WTC11 (cell line): ENCODE measurements at regions not wholly inside any gene's neighbourhood (a gene's known extent, or its start where the extent isn't known, plus 50 kb on each side); places are given as distances from the start of the nearest gene placed in this dataset.

ENCODE experiments used
- FOXJ3 ChIP-seq: sonication (generic); formaldehyde crosslinking; IDR thresholded peaks from 2 replicates; pipeline ENCODE4 v1.9.0; 2021; ENCODE audit warnings: missing genetic modification reagents, mild to moderate bottlenecking, borderline replicate concordance
- JUN ChIP-seq: sonication (generic); formaldehyde crosslinking; IDR thresholded peaks from 2 replicates; pipeline ENCODE4 v1.8.0; 2023; ENCODE audit warnings: mild to moderate bottlenecking, missing genetic modification reagents
- NR3C1 ChIP-seq: sonication (generic); formaldehyde crosslinking; conservative IDR thresholded peaks from 2 replicates; pipeline ENCODE4 v1.8.1; 2023; ENCODE audit warnings: low read depth, mild to moderate bottlenecking, missing genetic modification reagents
- SP1 ChIP-seq: sonication (generic); formaldehyde crosslinking; conservative IDR thresholded peaks from 2 replicates; pipeline ENCODE4 v1.8.1; 2022; ENCODE audit warnings: missing genetic modification reagents
- TEAD4 ChIP-seq: sonication (generic); formaldehyde crosslinking; IDR thresholded peaks from 2 replicates; pipeline ENCODE4 v1.8.0; 2022; ENCODE audit warnings: mild to moderate bottlenecking, missing genetic modification reagents
- ZNF121 ChIP-seq: sonication (generic); formaldehyde crosslinking; IDR thresholded peaks from 2 replicates; pipeline ENCODE4 v1.8.0; 2023; ENCODE audit warnings: missing genetic modification reagents
- ZNF232 ChIP-seq: sonication (generic); formaldehyde crosslinking; IDR thresholded peaks from 2 replicates; pipeline ENCODE4 v1.8.0; 2022; ENCODE audit warnings: mild to moderate bottlenecking, missing genetic modification reagents
- TF ChIP-seq, protein P1 (sequence below): fragments of 200-600 bp; IDR thresholded peaks from 2 replicates; pipeline ENCODE4 v1.8.0; 2022; ENCODE audit warnings: antibody characterized with exemption
- TF ChIP-seq, protein P2 (sequence below): sonication (generic); formaldehyde crosslinking; IDR thresholded peaks from 2 replicates; pipeline ENCODE4 v1.8.1; 2023; ENCODE audit warnings: mild to moderate bottlenecking, missing genetic modification reagents
- TF ChIP-seq, protein P3 (sequence below): sonication (generic); formaldehyde crosslinking; IDR thresholded peaks from 2 replicates; pipeline ENCODE4 v1.8.1; 2023; ENCODE audit warnings: mild to moderate bottlenecking, moderate library complexity, missing genetic modification reagents
- TF ChIP-seq, protein P4 (sequence below): sonication (generic); formaldehyde crosslinking; conservative IDR thresholded peaks from 2 replicates; pipeline ENCODE4 v1.8.1; 2023; ENCODE audit warnings: mild to moderate bottlenecking, low read depth, missing genetic modification reagents, moderate library complexity
- TF ChIP-seq, protein P5 (sequence below): sonication (generic); formaldehyde crosslinking; IDR thresholded peaks from 2 replicates; pipeline ENCODE4 v1.8.0; 2022; ENCODE audit warnings: mild to moderate bottlenecking, missing genetic modification reagents
- TF ChIP-seq, protein P6 (sequence below): sonication (generic); formaldehyde crosslinking; IDR thresholded peaks from 2 replicates; pipeline ENCODE4 v1.8.0; 2022; ENCODE audit warnings: mild to moderate bottlenecking, missing genetic modification reagents

DNA sequence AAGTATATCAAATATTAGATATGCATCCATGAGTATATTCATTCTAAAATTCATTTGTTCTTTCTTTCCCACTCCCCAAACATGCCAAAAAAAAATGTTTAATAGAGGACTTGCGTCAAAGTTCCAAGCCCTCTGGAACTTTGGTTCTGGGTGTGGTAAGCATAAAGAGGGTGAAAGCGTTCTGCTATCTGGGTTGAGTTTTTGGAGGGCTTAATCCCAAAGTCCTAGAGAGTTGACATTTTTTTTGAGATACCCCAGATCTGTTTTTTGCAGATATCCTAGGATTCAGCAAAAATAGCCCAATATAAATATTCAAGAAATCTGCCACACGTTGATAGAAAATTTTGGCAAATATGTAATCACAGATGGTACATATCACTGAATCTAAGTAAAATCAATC is 424.3 kb upstream of the CBLB start:
- TF ChIP-seq, protein P1, sequence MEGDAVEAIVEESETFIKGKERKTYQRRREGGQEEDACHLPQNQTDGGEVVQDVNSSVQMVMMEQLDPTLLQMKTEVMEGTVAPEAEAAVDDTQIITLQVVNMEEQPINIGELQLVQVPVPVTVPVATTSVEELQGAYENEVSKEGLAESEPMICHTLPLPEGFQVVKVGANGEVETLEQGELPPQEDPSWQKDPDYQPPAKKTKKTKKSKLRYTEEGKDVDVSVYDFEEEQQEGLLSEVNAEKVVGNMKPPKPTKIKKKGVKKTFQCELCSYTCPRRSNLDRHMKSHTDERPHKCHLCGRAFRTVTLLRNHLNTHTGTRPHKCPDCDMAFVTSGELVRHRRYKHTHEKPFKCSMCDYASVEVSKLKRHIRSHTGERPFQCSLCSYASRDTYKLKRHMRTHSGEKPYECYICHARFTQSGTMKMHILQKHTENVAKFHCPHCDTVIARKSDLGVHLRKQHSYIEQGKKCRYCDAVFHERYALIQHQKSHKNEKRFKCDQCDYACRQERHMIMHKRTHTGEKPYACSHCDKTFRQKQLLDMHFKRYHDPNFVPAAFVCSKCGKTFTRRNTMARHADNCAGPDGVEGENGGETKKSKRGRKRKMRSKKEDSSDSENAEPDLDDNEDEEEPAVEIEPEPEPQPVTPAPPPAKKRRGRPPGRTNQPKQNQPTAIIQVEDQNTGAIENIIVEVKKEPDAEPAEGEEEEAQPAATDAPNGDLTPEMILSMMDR: no peak
- TF ChIP-seq, protein P2, sequence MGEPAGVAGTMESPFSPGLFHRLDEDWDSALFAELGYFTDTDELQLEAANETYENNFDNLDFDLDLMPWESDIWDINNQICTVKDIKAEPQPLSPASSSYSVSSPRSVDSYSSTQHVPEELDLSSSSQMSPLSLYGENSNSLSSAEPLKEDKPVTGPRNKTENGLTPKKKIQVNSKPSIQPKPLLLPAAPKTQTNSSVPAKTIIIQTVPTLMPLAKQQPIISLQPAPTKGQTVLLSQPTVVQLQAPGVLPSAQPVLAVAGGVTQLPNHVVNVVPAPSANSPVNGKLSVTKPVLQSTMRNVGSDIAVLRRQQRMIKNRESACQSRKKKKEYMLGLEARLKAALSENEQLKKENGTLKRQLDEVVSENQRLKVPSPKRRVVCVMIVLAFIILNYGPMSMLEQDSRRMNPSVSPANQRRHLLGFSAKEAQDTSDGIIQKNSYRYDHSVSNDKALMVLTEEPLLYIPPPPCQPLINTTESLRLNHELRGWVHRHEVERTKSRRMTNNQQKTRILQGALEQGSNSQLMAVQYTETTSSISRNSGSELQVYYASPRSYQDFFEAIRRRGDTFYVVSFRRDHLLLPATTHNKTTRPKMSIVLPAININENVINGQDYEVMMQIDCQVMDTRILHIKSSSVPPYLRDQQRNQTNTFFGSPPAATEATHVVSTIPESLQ (CRISPR knock-in tag): no peak
- TF ChIP-seq ZNF121 (CRISPR knock-in tag) (no peak), NR3C1 (CRISPR knock-in tag) (no peak), TEAD4 (CRISPR knock-in tag) (no peak), SP1 (no peak), ZNF232 (CRISPR knock-in tag) (no peak), FOXJ3 (no peak), JUN (CRISPR knock-in tag) (no peak)
- TF ChIP-seq, protein P3, sequence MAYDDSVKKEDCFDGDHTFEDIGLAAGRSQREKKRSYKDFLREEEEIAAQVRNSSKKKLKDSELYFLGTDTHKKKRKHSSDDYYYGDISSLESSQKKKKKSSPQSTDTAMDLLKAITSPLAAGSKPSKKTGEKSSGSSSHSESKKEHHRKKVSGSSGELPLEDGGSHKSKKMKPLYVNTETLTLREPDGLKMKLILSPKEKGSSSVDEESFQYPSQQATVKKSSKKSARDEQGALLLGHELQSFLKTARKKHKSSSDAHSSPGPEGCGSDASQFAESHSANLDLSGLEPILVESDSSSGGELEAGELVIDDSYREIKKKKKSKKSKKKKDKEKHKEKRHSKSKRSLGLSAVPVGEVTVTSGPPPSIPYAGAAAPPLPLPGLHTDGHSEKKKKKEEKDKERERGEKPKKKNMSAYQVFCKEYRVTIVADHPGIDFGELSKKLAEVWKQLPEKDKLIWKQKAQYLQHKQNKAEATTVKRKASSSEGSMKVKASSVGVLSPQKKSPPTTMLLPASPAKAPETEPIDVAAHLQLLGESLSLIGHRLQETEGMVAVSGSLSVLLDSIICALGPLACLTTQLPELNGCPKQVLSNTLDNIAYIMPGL (CRISPR knock-in tag): no peak
- TF ChIP-seq, protein P4, sequence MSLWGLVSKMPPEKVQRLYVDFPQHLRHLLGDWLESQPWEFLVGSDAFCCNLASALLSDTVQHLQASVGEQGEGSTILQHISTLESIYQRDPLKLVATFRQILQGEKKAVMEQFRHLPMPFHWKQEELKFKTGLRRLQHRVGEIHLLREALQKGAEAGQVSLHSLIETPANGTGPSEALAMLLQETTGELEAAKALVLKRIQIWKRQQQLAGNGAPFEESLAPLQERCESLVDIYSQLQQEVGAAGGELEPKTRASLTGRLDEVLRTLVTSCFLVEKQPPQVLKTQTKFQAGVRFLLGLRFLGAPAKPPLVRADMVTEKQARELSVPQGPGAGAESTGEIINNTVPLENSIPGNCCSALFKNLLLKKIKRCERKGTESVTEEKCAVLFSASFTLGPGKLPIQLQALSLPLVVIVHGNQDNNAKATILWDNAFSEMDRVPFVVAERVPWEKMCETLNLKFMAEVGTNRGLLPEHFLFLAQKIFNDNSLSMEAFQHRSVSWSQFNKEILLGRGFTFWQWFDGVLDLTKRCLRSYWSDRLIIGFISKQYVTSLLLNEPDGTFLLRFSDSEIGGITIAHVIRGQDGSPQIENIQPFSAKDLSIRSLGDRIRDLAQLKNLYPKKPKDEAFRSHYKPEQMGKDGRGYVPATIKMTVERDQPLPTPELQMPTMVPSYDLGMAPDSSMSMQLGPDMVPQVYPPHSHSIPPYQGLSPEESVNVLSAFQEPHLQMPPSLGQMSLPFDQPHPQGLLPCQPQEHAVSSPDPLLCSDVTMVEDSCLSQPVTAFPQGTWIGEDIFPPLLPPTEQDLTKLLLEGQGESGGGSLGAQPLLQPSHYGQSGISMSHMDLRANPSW (CRISPR knock-in tag): no peak
- TF ChIP-seq, protein P5, sequence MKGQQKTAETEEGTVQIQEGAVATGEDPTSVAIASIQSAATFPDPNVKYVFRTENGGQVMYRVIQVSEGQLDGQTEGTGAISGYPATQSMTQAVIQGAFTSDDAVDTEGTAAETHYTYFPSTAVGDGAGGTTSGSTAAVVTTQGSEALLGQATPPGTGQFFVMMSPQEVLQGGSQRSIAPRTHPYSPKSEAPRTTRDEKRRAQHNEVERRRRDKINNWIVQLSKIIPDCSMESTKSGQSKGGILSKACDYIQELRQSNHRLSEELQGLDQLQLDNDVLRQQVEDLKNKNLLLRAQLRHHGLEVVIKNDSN (CRISPR knock-in tag): no peak
- TF ChIP-seq, protein P6, sequence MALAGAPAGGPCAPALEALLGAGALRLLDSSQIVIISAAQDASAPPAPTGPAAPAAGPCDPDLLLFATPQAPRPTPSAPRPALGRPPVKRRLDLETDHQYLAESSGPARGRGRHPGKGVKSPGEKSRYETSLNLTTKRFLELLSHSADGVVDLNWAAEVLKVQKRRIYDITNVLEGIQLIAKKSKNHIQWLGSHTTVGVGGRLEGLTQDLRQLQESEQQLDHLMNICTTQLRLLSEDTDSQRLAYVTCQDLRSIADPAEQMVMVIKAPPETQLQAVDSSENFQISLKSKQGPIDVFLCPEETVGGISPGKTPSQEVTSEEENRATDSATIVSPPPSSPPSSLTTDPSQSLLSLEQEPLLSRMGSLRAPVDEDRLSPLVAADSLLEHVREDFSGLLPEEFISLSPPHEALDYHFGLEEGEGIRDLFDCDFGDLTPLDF: no peak
